Ovary (tissue), 7 donors: ENCODE measurements at regions not wholly inside any gene's neighbourhood (a gene's known extent, or its start where the extent isn't known, plus 50 kb on each side); places are given as distances from the start of the nearest gene placed in this dataset.

ENCODE experiments used
- DNase-seq, 5 donors: peaks; one replicate each; pipeline ENCODE4 v3.0.0-alpha.2; 2019 to 2020
- H3K27ac ChIP-seq, 2 donors: fragments of 200-600 bp; one replicate each; pipeline versions ENCODE4 v1.5.1 to v1.8.0; 2019 to 2022
- H3K27me3 ChIP-seq: fragments of 200-600 bp; one replicate; pipeline ENCODE4 v1.8.0; 2022
- H3K36me3 ChIP-seq: fragments of 200-600 bp; sonication (generic); one replicate; pipeline ENCODE4 v1.5.1; 2019
- H3K4me1 ChIP-seq: one replicate; pipeline ENCODE4 v1.8.1; 2013; ENCODE audit warnings: mild to moderate bottlenecking, moderate library complexity; ENCODE audit not compliant: insufficient read depth
- H3K4me3 ChIP-seq: fragments of 200-600 bp; sonication (generic); one replicate; pipeline ENCODE4 v1.5.1; 2017
- H3K9me3 ChIP-seq, 2 donors: fragments of 200-600 bp in 1 of 2; sonication (generic) in 1 of 2; one replicate each; pipeline versions ENCODE4 v1.5.1 to v1.8.1; 2013 to 2019; ENCODE audit warnings: mild to moderate bottlenecking in 1 of 2, moderate library complexity in 1 of 2
- EP300 ChIP-seq: sonication (generic); formaldehyde crosslinking; IDR thresholded peaks from one replicate; pipeline ENCODE4 v1.6.1; 2017; ENCODE audit warnings: antibody characterized with exemption
- POLR2A ChIP-seq: fragments of 450-650 bp; IDR thresholded peaks from one replicate; pipeline ENCODE4 v1.6.1; 2017; ENCODE audit warnings: antibody characterized with exemption, mild to moderate bottlenecking, moderate library complexity
- WGBS, 3 donors: extraction: QIAGEN DNeasy Blood & Tissue Kit in 1 of 3; methylation state at CpG; one replicate each; pipeline versions ENCODE4 v1.1.5 to v1.1.7; 2013 to 2017; 5-methylcytosine and 5-hydroxymethylcytosine counted together
- intact Hi-C, 4 donors: fragments of 100-400 bp; cut with DNase I; formaldehyde crosslinking; loops; one replicate each; pipeline versions ENCODE4 v1.11.0 to v1.15.1; 2022 to 2023
- TF ChIP-seq, protein P1 (sequence below), 3 donors: fragments of 450-650 bp in 2 of 3; fragments of 200-600 bp in 1 of 3; IDR thresholded peaks; one replicate each; pipeline versions ENCODE4 v1.5.1 to v1.8.0; 2016 to 2022; ENCODE audit warnings: antibody characterized with exemption in 3 of 3, mild to moderate bottlenecking in 1 of 3
- donor health status: DM: no; HTN: no; CAD: no; lungs with moderate emphysema.
- donor health status: DM: no; HTN: no; CAD: no.
- donor health status: Bipolar disorder and iron deficiency.
- donor health status: DM: no; HTN: no; CAD: no.
- donor health status: DM: yes; HTN: yes; CAD: no.

DNA sequence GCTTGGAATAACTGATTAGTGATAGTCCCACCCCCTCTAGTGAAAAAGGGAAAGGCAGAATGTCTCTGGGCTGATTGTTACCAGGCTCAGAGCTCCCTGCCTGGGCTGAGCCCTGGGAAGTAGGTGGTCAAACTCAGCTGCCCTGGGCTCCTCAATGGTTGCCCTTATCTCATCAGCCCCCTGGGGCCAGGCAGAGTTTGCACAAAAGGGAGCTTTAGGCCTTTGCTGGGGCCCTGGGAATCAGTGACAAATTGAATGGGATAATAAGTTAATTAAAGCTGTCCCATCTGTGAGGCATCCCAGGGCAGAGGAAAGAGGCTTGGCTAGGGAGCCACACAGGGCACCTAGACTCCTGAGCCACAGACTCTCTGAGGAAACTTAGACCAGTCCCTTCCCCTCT lies 89.0 kb downstream of the EFNB1 start:
- intact Hi-C loops: no loop called here
- H3K36me3 ChIP-seq: no peaks in the 10 kb centered on the region
- no peaks in the 10 kb centered on the region for H3K4me1 ChIP-seq
- no peak for DNase-seq
- H3K27me3 ChIP-seq: no peaks in the 10 kb centered on the region
- no peak for TF ChIP-seq POLR2A
- TF ChIP-seq, protein P1, sequence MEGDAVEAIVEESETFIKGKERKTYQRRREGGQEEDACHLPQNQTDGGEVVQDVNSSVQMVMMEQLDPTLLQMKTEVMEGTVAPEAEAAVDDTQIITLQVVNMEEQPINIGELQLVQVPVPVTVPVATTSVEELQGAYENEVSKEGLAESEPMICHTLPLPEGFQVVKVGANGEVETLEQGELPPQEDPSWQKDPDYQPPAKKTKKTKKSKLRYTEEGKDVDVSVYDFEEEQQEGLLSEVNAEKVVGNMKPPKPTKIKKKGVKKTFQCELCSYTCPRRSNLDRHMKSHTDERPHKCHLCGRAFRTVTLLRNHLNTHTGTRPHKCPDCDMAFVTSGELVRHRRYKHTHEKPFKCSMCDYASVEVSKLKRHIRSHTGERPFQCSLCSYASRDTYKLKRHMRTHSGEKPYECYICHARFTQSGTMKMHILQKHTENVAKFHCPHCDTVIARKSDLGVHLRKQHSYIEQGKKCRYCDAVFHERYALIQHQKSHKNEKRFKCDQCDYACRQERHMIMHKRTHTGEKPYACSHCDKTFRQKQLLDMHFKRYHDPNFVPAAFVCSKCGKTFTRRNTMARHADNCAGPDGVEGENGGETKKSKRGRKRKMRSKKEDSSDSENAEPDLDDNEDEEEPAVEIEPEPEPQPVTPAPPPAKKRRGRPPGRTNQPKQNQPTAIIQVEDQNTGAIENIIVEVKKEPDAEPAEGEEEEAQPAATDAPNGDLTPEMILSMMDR (IDR thresholded peaks at IDR 0.05): no peak
- TF ChIP-seq EP300: no peak
- no peak overlapping the region for H3K4me3 ChIP-seq
- no peaks in the 10 kb centered on the region for H3K9me3 ChIP-seq
- no peak overlapping the region for H3K27ac ChIP-seq

DNA sequence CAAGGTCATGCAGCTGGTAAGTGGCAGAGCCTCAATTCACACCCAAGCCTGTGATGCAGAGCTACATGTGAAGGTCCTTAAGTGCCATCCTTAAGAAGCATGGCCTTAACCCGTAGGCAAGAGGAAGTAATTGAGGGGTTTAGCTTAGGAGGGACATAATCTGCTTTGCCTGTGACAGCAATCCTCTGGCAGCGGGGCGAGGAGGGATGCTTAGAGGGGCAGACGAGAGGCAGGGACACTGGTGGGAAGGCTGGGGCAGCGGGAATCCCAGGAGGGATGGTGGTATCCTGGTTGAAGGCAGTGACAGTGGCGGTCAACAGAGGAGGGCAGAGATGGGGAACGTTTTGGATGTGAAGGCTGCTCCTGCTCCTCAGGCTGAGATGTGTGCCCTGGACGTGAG lies 88.1 kb downstream of the EFNB1 start:
- no peak overlapping the region for H3K27ac ChIP-seq
- no peak overlapping the region for H3K4me3 ChIP-seq
- 70 to 78% (median 75%) methylated on average over 8 of the region's 8 CpGs for WGBS, 3 donors
- intact Hi-C loops: no loop called here
- H3K4me1 ChIP-seq: no peaks in the 10 kb centered on the region
- TF ChIP-seq, protein P1 (IDR thresholded peaks at IDR 0.05): no peak
- TF ChIP-seq POLR2A (no peak), EP300 (no peak)
- no peaks in the 10 kb centered on the region for H3K36me3 ChIP-seq
- H3K27me3 ChIP-seq: no peaks in the 10 kb centered on the region
- no peaks in the 10 kb centered on the region for H3K9me3 ChIP-seq
- DNase-seq: no peak

DNA sequence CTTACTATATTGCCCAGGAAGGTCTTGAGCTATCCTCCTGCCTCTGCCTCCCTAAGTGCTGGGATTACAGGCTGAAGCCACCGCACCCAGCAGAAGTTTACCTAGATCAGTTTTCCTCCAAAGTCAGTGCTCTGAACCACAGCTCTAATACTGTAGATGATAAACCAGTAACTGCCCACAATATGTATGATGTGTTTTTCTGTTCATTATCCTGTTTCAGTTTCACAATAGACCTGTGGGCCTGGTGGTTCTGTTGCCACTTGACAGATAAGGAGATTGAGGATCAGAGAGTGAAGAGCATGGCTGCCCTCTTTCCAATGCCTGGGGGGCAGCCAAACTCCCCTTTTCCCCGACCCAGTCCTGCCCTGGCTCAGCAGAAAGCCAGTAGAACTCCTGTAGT lies 87.0 kb downstream of the EFNB1 start:
- intact Hi-C loops: no loop called here
- H3K27ac ChIP-seq: no peak overlapping the region
- no peaks in the 10 kb centered on the region for H3K36me3 ChIP-seq
- no peaks in the 10 kb centered on the region for H3K4me1 ChIP-seq
- no peak for DNase-seq
- no peaks in the 10 kb centered on the region for H3K9me3 ChIP-seq
- TF ChIP-seq POLR2A (no peak), EP300 (no peak)
- TF ChIP-seq, protein P1 (IDR thresholded peaks at IDR 0.05): no peak
- WGBS, 3 donors: 66 to 88% (median 69%) methylated on average over 2 of the region's 2 CpGs
- no peak overlapping the region for H3K4me3 ChIP-seq
- H3K27me3 ChIP-seq: no peaks in the 10 kb centered on the region

DNA sequence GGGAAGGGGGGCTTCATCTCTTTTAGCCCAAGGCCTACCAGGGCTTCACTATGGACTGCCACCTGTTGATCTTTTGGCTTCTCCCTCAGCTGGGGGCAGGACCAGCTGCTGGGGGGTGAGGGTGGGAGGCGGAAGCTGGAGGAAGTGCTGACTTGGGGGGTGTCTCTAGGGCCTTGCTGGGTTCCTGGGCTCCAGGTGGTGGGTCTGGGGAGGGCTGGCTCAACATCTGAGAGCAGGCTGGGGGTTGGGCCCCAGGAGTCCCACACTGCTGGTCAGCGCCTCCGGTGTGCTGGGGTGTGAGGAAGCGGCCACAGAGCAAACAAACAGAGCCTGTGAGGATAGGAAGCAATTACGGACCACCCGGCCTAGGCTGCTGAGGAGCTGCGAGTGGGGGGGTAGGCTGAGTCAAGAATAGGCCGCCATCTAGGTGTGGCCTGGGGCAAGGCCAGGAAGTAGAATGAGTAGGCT lies 85.7 kb downstream of the EFNB1 start:
- DNase-seq: no peak
- 75 to 84% (median 81%) methylated on average over 8 of the region's 8 CpGs for WGBS, 3 donors
- H3K9me3 ChIP-seq: no peaks in the 10 kb centered on the region
- no peaks in the 10 kb centered on the region for H3K27me3 ChIP-seq
- TF ChIP-seq POLR2A: no peak
- TF ChIP-seq, protein P1 (IDR thresholded peaks at IDR 0.05): no peak
- TF ChIP-seq EP300: no peak
- H3K27ac ChIP-seq: no peak overlapping the region
- no peak overlapping the region for H3K4me3 ChIP-seq
- no peaks in the 10 kb centered on the region for H3K4me1 ChIP-seq
- H3K36me3 ChIP-seq: no peaks in the 10 kb centered on the region
- intact Hi-C loops: no loop called here

DNA sequence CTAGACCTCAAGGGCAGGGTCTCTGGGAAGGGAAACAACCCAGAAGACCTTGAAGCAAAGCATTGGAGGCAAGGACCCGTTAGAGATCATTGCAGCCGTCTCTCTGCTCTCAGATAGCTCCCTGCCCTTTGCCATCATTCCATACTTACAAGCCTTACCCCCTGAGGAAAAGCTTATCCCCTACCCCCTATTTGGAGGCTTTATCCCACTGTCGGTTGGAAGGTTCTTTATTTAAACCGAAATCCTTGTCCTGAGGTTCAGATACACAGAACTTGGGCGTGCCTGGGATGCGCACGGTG lies 84.4 kb downstream of the EFNB1 start:
- H3K4me1 ChIP-seq: no peaks in the 10 kb centered on the region
- intact Hi-C loops: no loop called here
- H3K36me3 ChIP-seq: no peaks in the 10 kb centered on the region
- 65 to 80% (median 73%) methylated on average over 7 of the region's 7 CpGs for WGBS, 3 donors
- DNase-seq: no peak
- TF ChIP-seq POLR2A (no peak), EP300 (no peak)
- TF ChIP-seq, protein P1 (IDR thresholded peaks at IDR 0.05): no peak
- no peaks in the 10 kb centered on the region for H3K9me3 ChIP-seq
- no peak overlapping the region for H3K27ac ChIP-seq
- H3K4me3 ChIP-seq: no peak overlapping the region
- no peaks in the 10 kb centered on the region for H3K27me3 ChIP-seq
